ENCODE measurements at regions not wholly inside any gene's neighbourhood (a gene's known extent, or its start where the extent isn't known, plus 50 kb on each side); places are given as distances from the start of the nearest gene placed in this dataset.
A peak's percentile ranks its signal among the peaks of the same experiment; 100 is the strongest.

DNA sequence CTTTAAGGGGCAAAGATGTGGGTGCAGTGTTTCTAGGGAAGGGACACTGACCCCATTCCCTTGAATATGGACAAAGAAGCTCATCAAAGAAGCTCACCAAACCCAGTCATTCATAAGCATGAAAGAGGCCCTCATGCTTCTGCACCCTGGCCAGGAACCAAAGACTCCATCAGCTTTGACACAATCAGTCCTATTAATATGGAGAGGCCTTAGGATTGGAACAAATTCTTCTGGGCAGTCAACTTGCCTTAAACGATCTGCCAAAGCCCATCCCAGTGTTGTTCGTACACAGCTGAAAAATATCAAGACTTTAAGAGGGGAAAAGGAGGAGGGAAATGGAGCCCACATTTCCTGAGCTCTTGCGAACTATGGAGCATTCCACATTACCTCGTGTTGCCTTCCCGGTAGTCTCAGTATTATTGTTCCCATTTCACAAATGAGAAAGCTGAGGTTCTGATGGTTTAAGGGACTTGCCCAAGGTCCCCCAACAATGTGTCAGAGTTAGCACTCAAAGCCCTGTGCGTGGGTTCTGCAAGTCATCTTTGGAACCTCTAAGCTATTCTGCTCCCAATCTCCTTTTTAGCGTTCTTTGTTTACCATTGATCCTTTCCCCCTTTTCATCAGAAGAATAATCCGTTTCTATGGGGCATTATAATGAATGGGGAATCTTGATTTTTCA, 161.9 kb downstream of the ZBTB18 start:
- Histone ChIP-seq H3K4me1 (peaks cover 25% of the 10 kb centered on the region), H3K4me3 (no peak overlapping the region), H3K27me3 (no peaks in the 10 kb centered on the region), H3K36me3 (no peaks in the 10 kb centered on the region), H3K27ac (peak overlapping the region; percentile 78), H3K9me3 (replicated peaks) (no peaks in the 10 kb centered on the region)
- DNase-seq: no peak

DNA sequence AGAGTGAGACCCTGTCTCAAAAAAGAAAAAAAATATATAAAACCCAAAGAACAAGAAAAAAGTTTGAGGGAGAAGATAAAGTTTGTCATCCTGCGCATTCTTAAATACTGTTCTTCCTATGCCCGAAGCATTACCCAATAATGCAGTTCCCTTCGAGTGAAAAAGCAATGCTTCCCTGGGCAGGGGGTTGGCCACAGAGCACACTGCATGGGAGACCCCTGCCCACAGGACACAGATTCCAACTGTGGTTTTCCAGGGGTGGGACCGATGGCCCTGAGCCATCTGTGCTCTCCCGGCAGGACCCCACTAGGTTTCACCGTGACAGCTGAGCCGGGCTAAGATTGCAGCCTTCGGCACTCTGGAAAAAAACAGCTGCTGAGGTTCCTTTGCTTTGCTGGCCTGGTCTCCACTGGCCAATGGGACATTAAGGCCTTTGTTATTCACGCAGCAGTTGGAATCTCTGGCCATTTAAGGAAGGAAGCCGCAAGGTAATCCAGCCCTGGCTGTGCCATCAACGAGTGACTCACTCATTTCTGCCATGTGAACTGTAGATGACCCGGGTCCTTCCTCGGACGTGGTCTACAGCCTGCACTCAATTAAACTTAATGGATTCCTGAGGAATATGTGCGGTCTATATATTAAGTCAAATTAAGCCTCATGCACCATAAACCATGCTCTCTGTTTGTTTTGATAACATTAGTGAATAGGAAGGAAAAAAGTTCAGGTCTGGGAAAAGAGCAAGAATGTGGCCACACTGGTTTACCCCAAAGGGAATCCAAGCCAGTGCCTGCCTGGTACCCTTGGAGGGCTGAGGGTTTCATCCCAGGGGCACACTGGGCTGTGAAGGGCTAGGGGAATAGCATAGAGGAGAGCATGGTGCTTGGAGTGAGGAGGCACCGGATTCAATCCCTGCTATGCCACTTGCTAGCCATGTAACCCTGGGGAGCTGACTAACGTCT, 163.2 kb downstream of the ZBTB18 start:
- Histone ChIP-seq H3K27ac (peak overlapping the region; percentile 78), H3K4me3 (no peak overlapping the region), H3K9me3 (replicated peaks) (no peaks in the 10 kb centered on the region), H3K27me3 (no peaks in the 10 kb centered on the region), H3K36me3 (no peaks in the 10 kb centered on the region), H3K4me1 (peaks cover 25% of the 10 kb centered on the region)
- peak; percentile 95 to 99 for DNase-seq

- DNase-seq: no peak
- H3K36me3 ChIP-seq: no peaks in the 10 kb centered on the region
Measured at GRCh38 chr1:244216836-244217235, 165.8 kb downstream of the ZBTB18 start.

GRCh38 chr1:244217711-244218110, 166.6 kb downstream of the ZBTB18 start:
- Histone ChIP-seq H3K4me1 (peaks cover 19% of the 10 kb centered on the region), H3K36me3 (no peaks in the 10 kb centered on the region), H3K27me3 (no peaks in the 10 kb centered on the region), H3K9me3 (replicated peaks) (no peaks in the 10 kb centered on the region), H3K27ac (no peak overlapping the region), H3K4me3 (no peak overlapping the region)
- no peak for DNase-seq

More at GRCh38 chr1:244216836-244217235, 165.8 kb downstream of the ZBTB18 start:
- Histone ChIP-seq H3K4me1 (peaks cover 25% of the 10 kb centered on the region), H3K27ac (no peak overlapping the region), H3K4me3 (no peak overlapping the region), H3K9me3 (replicated peaks) (no peaks in the 10 kb centered on the region), H3K27me3 (no peaks in the 10 kb centered on the region)

DNA sequence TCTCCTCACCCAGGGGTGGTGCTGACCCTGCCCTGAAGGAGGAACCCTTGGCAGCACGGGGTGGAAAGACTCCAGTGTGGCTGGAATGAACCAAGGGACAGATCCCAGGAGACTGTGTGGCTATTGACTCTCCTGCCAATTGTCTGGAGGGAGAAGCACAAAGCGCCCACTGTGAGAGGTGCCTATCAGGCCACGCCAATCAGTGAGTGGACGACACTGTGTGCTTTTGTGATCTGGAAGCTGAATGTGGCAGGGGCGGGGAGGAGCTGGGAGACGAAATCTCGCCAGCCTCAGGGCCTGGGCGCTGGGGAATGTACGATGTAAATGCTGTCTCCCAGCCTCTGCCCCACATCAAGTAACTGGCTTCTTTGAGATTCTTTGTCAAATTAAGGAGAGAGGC, 167.1 kb downstream of the ZBTB18 start:
- no peaks in the 10 kb centered on the region for H3K9me3 ChIP-seq (replicated peaks)
- no peak overlapping the region for H3K27ac ChIP-seq
- H3K27me3 ChIP-seq: no peaks in the 10 kb centered on the region
- H3K4me3 ChIP-seq: no peak overlapping the region
- H3K4me1 ChIP-seq: peaks cover 14% of the 10 kb centered on the region
- no peak for DNase-seq
- no peaks in the 10 kb centered on the region for H3K36me3 ChIP-seq

DNA sequence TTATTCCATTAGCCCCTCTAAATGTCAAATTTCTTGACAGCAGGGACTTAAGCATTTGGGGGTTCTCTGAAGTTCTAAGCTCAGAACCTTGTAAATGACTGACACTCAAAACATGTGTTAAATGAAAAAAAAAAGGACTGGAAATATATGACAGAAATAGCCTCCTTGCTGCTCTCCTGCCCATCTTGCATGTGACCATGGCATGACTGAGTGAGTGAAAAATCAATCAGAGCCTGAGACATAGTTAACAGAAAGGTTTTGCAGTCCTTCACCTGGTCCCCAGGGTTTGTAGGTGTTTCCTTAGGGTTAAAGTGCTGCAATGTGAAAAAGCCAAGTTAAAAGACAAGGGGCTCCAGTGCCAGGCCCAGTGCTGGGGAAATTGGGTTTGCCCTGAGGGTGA, 168.1 kb downstream of the ZBTB18 start:
- Histone ChIP-seq H3K9me3 (replicated peaks) (no peaks in the 10 kb centered on the region), H3K4me1 (peaks cover 6% of the 10 kb centered on the region), H3K4me3 (no peak overlapping the region), H3K27ac (no peak overlapping the region), H3K36me3 (no peaks in the 10 kb centered on the region), H3K27me3 (no peaks in the 10 kb centered on the region)
- DNase-seq: no peak

DNA sequence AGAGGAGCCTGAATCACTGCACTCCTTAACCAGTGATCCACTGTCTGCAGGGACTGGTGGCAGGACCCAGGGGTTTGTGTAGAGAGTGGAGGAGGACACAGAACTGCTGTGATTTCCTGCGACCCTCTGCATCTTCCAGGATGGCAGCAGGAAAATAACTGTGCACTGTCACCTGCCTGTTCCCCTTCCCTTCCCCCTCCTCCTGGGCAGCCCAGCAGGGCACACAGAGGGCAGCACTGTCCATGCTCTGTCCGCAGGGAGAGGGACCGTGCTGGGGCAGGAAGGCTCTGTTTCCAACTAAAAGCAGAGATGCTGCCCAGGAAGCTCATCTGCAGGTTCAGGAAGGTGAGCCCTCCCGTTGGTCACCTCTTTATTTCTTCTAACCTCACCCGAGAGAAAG, 168.7 kb downstream of the ZBTB18 start:
- DNase-seq: no peak
- Histone ChIP-seq H3K36me3 (no peaks in the 10 kb centered on the region), H3K9me3 (replicated peaks) (no peaks in the 10 kb centered on the region), H3K27me3 (no peaks in the 10 kb centered on the region), H3K4me1 (peaks cover 3% of the 10 kb centered on the region), H3K4me3 (no peak overlapping the region), H3K27ac (no peak overlapping the region)

DNA sequence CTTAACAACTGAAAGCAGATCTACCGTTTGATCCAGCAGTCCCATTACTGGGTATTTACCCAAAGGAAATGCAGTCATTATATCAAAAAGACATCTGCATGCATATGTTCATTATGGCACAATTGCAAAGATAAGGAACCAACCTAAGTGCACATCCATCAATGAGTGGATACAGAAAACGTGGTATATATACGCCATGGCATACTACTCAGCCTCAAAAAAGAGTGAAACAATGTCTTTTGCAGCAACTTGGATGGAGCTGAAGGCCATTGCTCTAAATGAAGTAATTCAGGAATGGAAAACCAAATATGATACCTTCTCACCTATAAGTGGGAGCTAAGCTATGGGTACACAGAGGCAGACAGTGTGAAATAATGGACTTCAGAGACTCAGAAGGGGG, 169.3 kb downstream of the ZBTB18 start:
- Histone ChIP-seq H3K9me3 (replicated peaks) (no peaks in the 10 kb centered on the region), H3K27me3 (no peaks in the 10 kb centered on the region), H3K4me3 (no peak overlapping the region)

GRCh38 chr1:244221991-244222390, 170.9 kb downstream of the ZBTB18 start:
- peak in 1 of 2 experiments; percentile 31 for DNase-seq
- H3K4me3 ChIP-seq: no peak overlapping the region
- no peaks in the 10 kb centered on the region for H3K27me3 ChIP-seq
- no peak overlapping the region for H3K27ac ChIP-seq
- H3K36me3 ChIP-seq: no peaks in the 10 kb centered on the region
- no peaks in the 10 kb centered on the region for H3K4me1 ChIP-seq
- no peaks in the 10 kb centered on the region for H3K9me3 ChIP-seq (replicated peaks)

More for the DNA sequence above, 169.3 kb downstream of the ZBTB18 start:
- Histone ChIP-seq H3K4me1 (no peaks in the 10 kb centered on the region), H3K27ac (no peak overlapping the region), H3K36me3 (no peaks in the 10 kb centered on the region)
- no peak for DNase-seq

- H3K4me1 ChIP-seq: no peaks in the 10 kb centered on the region
- no peak overlapping the region for H3K4me3 ChIP-seq
- H3K36me3 ChIP-seq: no peaks in the 10 kb centered on the region
- H3K9me3 ChIP-seq (replicated peaks): no peaks in the 10 kb centered on the region
- DNase-seq: no peak
- H3K27me3 ChIP-seq: no peaks in the 10 kb centered on the region
- H3K27ac ChIP-seq: no peak overlapping the region
Measured at GRCh38 chr1:244224487-244225430, 173.7 kb downstream of the ZBTB18 start.

GRCh38 chr1:244226435-244226834, 175.4 kb downstream of the ZBTB18 start:
- Histone ChIP-seq H3K4me3 (no peak overlapping the region), H3K27me3 (no peaks in the 10 kb centered on the region), H3K27ac (no peak overlapping the region), H3K9me3 (replicated peaks) (no peaks in the 10 kb centered on the region), H3K4me1 (peaks cover 7% of the 10 kb centered on the region), H3K36me3 (no peaks in the 10 kb centered on the region)
- DNase-seq: no peak

- Histone ChIP-seq H3K27me3 (no peaks in the 10 kb centered on the region), H3K4me3 (no peak overlapping the region), H3K27ac (no peak overlapping the region), H3K36me3 (no peaks in the 10 kb centered on the region), H3K4me1 (peaks cover 13% of the 10 kb centered on the region), H3K9me3 (replicated peaks) (no peaks in the 10 kb centered on the region)
- DNase-seq: no peak
Measured at GRCh38 chr1:244230470-244230869, 179.4 kb downstream of the ZBTB18 start.

DNA sequence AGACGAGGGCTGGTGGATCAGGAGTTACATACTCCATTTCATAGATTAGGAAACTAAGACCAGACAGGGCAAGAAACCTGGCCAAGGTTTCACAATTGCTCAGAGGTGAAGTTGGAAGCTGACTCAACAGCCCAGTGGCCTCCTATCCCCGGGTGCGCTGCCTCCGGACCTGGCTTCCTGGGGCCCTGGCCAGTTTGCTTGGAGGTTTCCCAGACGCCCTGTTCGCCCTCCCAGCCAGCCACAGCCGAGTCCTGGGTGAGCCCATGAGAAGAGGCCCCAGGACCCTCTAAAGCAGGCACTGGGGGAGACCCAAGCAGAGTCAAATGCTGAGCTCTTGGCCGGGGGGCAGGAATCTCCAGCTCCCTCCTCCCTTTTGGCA, 180.1 kb downstream of the ZBTB18 start:
- no peaks in the 10 kb centered on the region for H3K36me3 ChIP-seq
- peak overlapping the region; percentile 55 for H3K27ac ChIP-seq
- H3K4me3 ChIP-seq: peak overlapping the region; percentile 44

GRCh38 chr1:244231572-244232315, 180.7 kb downstream of the ZBTB18 start:
- no peaks in the 10 kb centered on the region for H3K27me3 ChIP-seq
- peak; percentile 83 to 89 for DNase-seq
- no peaks in the 10 kb centered on the region for H3K9me3 ChIP-seq (replicated peaks)
- H3K27ac ChIP-seq: peak overlapping the region; percentile 55
- peaks cover 13% of the 10 kb centered on the region for H3K4me1 ChIP-seq
- peak overlapping the region; percentile 44 for H3K4me3 ChIP-seq
- H3K36me3 ChIP-seq: no peaks in the 10 kb centered on the region

More for the DNA sequence above, 180.1 kb downstream of the ZBTB18 start:
- H3K27me3 ChIP-seq: no peaks in the 10 kb centered on the region
- peaks cover 13% of the 10 kb centered on the region for H3K4me1 ChIP-seq
- H3K9me3 ChIP-seq (replicated peaks): no peaks in the 10 kb centered on the region
- no peak for DNase-seq
